Mesothelial cell of epicardium (in vitro differentiated cells): ENCODE measurements at regions not wholly inside any gene's neighbourhood (a gene's known extent, or its start where the extent isn't known, plus 50 kb on each side); places are given as distances from the start of the nearest gene placed in this dataset.

Experiments
- DNase-seq, 2 experiments: peaks; one replicate each; pipeline ENCODE4 v3.0.0; 2021; ENCODE audit warnings: low spot score in 2 of 2; ENCODE audit not compliant: unreplicated experiment in 2 of 2
- H3K27ac Mint-ChIP-seq: 2 replicates; pipeline ENCODE4 v1.8.0; 2021; ENCODE audit warnings: mixed read lengths
- H3K27me3 Mint-ChIP-seq: 2 replicates; pipeline ENCODE4 v1.8.0; 2021; ENCODE audit warnings: low read depth, mixed read lengths
- H3K36me3 Mint-ChIP-seq: 2 replicates; pipeline ENCODE4 v1.8.0; 2021; ENCODE audit warnings: mixed read lengths
- H3K4me1 Mint-ChIP-seq: 2 replicates; pipeline ENCODE4 v1.8.0; 2021; ENCODE audit warnings: mixed read lengths
- H3K4me3 Mint-ChIP-seq: 2 replicates; pipeline ENCODE4 v1.8.0; 2021; ENCODE audit warnings: mild to moderate bottlenecking, moderate library complexity, mixed read lengths
- H3K9me3 Mint-ChIP-seq: 2 replicates; pipeline ENCODE4 v1.8.0; 2021; ENCODE audit warnings: mixed read lengths
- TF ChIP-seq, protein P1 (sequence below): fragments of 200-600 bp; sonication (generic); IDR thresholded peaks from one replicate; pipeline ENCODE4 v1.5.0; 2021; ENCODE audit warnings: antibody characterized with exemption; ENCODE audit not compliant: unreplicated experiment

DNA sequence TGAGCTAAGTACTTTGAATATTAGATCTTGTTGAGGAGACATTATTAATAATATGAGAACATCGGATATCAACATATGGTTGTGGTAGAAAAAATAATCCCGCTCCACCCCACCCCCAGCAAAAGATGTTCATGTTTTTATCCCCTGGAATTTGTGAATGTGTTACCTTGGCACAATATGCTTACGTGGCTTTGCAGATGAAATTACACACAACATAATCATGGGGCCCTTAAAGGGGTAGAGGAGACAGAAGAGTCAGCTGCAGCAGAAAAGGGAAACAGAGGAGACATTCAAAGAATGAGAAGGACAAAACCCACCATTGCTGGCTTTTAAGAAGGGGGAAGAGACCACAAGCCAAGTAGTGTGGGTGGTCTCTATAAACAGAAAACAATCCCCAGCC, 104.1 kb downstream of the SEC16B start:
- H3K4me3 Mint-ChIP-seq = no peak overlapping the region
- no peak for DNase-seq
- peaks cover 10% of the 10 kb centered on the region for H3K9me3 Mint-ChIP-seq
- peaks cover 5% of the 10 kb centered on the region for H3K4me1 Mint-ChIP-seq
- H3K27me3 Mint-ChIP-seq = peaks cover 3% of the 10 kb centered on the region
- H3K36me3 Mint-ChIP-seq = no peaks in the 10 kb centered on the region
- no peak overlapping the region for H3K27ac Mint-ChIP-seq
- TF ChIP-seq, protein P1, sequence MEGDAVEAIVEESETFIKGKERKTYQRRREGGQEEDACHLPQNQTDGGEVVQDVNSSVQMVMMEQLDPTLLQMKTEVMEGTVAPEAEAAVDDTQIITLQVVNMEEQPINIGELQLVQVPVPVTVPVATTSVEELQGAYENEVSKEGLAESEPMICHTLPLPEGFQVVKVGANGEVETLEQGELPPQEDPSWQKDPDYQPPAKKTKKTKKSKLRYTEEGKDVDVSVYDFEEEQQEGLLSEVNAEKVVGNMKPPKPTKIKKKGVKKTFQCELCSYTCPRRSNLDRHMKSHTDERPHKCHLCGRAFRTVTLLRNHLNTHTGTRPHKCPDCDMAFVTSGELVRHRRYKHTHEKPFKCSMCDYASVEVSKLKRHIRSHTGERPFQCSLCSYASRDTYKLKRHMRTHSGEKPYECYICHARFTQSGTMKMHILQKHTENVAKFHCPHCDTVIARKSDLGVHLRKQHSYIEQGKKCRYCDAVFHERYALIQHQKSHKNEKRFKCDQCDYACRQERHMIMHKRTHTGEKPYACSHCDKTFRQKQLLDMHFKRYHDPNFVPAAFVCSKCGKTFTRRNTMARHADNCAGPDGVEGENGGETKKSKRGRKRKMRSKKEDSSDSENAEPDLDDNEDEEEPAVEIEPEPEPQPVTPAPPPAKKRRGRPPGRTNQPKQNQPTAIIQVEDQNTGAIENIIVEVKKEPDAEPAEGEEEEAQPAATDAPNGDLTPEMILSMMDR = no peak

DNA sequence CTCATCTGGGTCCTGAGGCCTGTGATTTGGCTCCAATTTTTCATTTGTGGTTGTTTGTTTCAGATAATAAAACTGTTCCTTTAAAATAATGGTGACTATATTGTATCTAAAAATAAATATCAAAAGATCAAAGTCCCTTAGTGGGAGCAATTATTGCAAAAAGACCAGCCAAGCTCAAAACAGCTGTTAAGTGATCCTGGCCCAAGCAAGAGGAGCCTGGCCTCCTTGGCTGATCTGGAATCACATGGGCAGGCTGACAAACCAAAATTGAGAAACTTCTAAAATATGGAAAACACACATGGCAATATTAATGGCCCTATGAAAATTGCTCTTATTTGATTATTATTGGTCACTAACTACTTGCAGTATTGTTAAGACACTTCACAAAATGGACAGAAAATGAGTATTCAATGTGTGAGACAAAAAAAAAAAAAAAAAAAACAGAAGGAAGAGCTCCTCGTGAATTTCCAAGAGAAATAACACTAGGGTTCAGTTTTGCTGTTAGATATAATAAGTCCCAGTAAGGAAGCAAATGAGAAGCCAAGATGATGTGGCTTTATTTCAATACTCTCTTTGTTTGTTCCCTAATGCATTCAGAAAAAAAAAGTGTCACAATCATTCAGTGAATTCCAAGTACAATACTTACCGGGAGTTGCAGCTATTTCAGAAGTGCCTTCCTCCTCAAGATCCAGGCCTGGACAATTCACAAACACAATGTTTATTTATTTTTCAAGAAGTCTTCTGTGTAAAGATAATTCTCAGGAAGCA, 105.1 kb downstream of the SEC16B start:
- no peak for DNase-seq
- H3K9me3 Mint-ChIP-seq = peaks cover 10% of the 10 kb centered on the region
- no peak overlapping the region for H3K4me3 Mint-ChIP-seq
- H3K36me3 Mint-ChIP-seq = no peaks in the 10 kb centered on the region
- no peak overlapping the region for H3K27ac Mint-ChIP-seq
- H3K4me1 Mint-ChIP-seq = peaks cover 5% of the 10 kb centered on the region
- peaks cover 3% of the 10 kb centered on the region for H3K27me3 Mint-ChIP-seq
- TF ChIP-seq, protein P1 = no peak

DNA sequence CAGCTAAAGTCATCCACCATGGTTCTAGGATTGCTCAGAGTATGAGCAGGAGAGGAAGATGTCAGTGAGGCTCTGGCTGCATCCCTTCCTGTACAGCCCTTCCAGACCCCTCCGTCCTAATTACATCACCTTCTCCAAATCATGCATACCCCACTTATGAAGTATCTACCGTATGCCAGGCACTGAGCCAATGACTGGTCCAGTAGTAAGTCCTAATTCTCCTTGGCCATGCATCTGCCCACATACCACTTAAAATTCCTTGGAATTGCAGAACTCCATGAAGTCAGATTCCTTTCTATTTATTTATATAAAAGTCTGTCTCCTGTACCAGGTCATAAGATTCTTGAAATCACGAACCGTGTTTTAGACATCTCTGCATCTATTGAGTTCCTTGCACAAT, 106.1 kb downstream of the SEC16B start:
- TF ChIP-seq, protein P1 = no peak
- Mint-ChIP-seq H3K4me1 (peaks cover 7% of the 10 kb centered on the region), H3K9me3 (peaks cover 5% of the 10 kb centered on the region), H3K27me3 (peaks cover 3% of the 10 kb centered on the region), H3K4me3 (no peak overlapping the region), H3K36me3 (no peaks in the 10 kb centered on the region), H3K27ac (no peak overlapping the region)
- no peak for DNase-seq

DNA sequence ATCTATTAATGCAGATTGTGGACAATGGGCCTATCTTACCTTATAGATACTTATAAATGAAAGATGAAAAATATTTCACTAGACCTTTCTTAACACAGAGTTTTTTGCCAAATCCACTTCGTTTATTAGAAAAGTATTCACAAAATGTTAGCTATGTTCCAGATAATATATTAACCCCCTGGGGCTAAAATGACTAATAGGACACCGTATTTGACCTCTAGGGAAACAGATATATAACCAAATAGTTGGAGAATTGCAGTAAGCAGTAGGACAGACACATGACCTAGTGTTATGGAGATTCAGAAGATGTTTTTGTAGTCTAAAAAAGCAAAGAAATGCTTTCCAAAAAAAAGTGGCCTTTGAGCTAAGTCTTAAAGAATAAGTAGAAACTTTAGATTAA, 106.9 kb downstream of the SEC16B start:
- TF ChIP-seq, protein P1 = no peak
- H3K27ac Mint-ChIP-seq = no peak overlapping the region

DNA sequence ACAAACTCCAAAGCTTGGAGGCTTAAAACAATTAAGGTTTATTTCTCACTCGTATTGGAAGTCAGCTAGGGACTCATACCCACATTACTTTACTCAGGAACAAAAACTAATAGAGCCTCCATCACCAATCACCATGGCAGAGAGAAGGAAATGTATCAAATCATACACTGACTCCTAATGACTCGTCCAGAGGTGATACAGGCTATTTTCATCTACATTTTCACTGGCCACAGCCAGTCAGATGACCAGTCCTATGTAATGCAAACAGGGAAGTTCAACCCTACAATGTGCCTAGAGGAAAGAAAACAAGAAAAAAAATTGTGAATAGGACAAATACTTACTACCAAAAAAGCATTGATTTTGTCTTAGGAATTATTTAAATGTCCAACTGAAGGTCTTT, 110.3 kb downstream of the SEC16B start:
- Mint-ChIP-seq H3K36me3 (no peaks in the 10 kb centered on the region), H3K4me3 (no peak overlapping the region), H3K27ac (no peak overlapping the region), H3K27me3 (no peaks in the 10 kb centered on the region), H3K9me3 (no peaks in the 10 kb centered on the region), H3K4me1 (peaks cover 18% of the 10 kb centered on the region)
- DNase-seq = no peak
- TF ChIP-seq, protein P1 = no peak

More for the DNA sequence above, 106.9 kb downstream of the SEC16B start:
- H3K36me3 Mint-ChIP-seq = no peaks in the 10 kb centered on the region
- no peak for DNase-seq
- H3K9me3 Mint-ChIP-seq = no peaks in the 10 kb centered on the region
- peaks cover 3% of the 10 kb centered on the region for H3K27me3 Mint-ChIP-seq
- H3K4me3 Mint-ChIP-seq = no peak overlapping the region
- peaks cover 16% of the 10 kb centered on the region for H3K4me1 Mint-ChIP-seq
